SKM-1 (cell line): ENCODE measurements at regions not wholly inside any gene's neighbourhood (a gene's known extent, or its start where the extent isn't known, plus 50 kb on each side); places are given as distances from the start of the nearest gene placed in this dataset.

ENCODE experiments used
- DNase-seq: peaks from one replicate; lab custom pipeline; 2025; ENCODE audit not compliant: unreplicated experiment; lab: John Stamatoyannopoulos, UW

- DNase-seq: no peak
Observed at GRCh38 chr4:137333031-137333430, 199.3 kb downstream of the PCDH18 start.

DNA sequence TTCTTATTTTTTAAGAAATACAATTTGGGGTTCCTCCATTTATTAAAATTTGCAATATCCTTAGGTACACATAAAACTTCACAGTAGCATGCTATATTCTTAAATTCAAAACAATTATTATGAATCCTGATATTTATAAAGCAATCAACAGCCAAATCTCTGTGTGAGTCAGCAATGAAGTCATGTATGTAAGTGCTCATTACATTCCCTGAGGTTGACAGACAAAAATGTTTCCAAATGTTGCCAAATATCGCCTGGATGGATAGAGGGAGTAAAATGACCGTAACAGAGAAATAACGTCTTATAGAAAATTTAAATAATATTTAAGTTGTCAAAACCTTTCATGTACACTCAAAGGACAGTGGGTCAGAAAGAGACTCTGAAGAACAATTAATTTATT lies 220.0 kb downstream of the PCDH18 start:
- DNase-seq: no peak

DNA sequence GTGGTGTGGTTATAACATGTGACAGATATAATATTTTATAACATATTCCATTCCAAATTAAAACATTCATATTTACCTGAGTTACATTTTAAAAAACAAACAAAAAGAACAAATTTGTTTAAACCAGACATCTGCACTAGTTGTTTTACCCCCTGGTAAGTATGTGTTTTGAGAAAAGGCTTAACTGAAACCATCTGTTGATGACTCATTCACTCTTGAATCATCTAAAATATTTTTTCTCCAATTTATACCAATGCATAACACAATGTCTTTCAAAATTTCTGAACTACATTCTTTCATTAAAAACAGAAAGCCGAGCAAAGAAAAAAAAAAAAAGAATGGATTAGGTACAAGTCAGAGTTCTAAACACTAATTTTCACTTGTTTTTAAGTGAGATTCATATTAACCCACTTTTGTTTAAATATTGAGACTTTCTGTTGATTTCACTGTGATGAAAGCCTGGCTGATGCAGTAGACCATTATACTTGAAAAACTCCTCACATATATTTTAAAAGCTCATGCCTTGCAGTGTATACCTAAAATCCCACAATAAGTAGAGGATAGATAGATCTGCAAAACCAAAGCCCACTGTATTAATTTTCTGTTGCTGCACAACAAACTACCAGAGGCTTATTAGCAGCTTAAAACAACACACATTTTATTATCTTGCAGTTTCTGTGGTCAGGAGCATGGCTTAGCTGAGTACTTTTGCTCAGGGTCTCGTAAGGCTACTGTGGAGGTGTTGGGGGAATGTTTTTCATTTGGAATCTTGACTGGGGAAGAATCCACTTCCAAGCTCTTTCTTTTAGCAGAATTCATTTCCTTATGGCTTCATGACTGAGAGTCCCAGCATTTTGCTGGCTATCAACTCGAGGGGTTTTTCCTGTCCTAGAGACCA lies 221.5 kb downstream of the PCDH18 start:
- no peak for DNase-seq

DNA sequence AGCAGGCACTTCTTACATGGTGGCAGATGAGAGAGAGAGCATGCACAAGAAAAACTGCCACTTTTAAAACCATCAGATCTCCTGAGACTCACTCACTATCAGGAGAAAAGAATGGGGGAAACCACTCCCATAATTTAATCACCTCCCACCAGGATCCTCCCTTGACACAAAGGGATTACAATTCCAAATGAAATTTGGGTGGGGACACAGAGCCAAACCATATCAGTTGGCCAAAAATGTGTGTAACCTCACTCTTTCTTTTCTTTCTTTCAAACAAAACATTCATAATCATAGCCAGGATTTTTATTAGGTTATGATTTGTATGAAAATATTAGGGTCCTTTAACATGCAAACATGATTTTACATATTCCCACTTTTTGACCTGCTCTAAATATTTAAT lies 222.1 kb downstream of the PCDH18 start:
- DNase-seq: no peak

DNA sequence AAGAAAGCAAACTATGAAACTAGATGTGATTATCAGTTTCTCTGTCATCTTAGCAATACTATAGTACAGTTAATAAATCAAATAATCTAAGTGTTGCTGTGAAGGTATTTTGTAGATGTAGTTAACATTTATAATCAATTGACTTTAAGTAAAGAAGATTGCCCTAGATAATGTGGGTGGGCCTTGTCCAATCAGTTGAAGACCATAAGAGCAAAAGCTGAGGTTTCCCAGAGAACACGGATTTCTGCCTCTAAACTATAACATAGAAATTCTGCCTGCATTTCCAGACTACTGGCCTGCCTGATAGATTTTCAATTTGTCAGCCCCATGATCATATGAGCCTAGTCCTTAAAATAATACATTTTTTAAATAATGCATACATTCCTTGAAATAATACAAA lies 222.9 kb downstream of the PCDH18 start:
- DNase-seq: no peak

- DNase-seq: no peak
Observed at GRCh38 chr4:137307806-137308205, 224.5 kb downstream of the PCDH18 start.

- no peak for DNase-seq
Observed at GRCh38 chr4:137300776-137301175, 231.5 kb downstream of the PCDH18 start.

DNA sequence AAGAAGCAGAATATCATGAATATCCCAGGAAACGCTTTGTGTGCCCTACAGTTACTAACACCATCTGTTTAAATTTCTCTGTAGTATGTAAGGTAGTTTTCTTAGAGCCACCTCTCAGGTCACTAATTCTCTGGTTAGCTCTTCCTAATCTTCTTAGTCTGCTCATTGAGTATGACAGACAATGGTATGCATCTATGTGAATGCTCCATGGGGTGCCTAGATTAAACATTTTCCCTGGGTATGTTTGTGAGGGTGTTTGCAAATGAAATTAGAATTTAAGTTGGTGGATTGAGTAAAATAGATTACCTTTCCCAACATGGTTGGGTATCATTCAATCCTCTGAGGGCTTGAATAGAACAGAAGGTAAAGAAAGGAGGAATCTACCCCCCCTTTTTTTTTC lies 233.0 kb downstream of the PCDH18 start:
- DNase-seq: no peak

DNA sequence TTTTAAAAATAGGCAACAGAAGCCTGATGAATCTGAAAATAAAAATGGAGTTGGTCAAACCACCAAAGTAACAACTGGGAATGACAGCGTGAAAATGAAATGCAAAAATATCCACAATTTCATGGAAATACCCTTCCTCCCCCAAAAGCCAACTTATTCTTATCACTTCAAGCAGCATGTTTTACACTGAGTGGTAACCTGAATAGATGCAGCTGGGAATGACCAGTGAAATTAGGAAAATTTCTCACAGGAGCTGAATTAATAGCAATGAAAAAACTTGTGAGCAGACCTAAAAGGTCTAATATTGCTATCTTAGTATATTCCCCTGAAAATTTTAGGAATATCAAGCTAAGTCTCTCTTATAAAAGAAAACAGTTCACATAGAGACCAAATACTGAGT lies 239.0 kb downstream of the PCDH18 start:
- DNase-seq: no peak

DNA sequence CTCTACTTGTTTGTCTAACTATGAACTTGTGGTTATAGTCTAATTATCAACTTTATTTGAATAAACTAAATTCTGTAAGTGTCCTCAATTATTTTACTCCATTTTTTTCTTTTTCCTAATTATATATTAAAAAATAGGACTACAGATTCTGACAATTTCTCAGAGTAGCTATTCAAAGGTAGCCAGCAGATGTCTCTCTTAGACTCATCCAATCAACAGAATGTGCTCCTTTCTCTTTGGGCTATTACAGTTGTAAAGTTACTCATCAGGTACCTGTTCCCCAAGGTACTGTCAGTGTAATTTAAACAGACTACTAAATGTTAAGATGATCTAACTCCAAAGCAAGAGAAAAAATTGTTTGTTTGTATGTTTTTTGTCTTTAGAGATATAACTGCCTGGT lies 248.6 kb downstream of the PCDH18 start:
- no peak for DNase-seq

GRCh38 chr4:137278431-137278830 lies 253.9 kb downstream of the PCDH18 start:
- DNase-seq: no peak

GRCh38 chr4:137274404-137274803 lies 257.9 kb downstream of the PCDH18 start:
- DNase-seq: no peak

GRCh38 chr4:137267024-137267423 lies 265.3 kb downstream of the PCDH18 start:
- DNase-seq: no peak

DNA sequence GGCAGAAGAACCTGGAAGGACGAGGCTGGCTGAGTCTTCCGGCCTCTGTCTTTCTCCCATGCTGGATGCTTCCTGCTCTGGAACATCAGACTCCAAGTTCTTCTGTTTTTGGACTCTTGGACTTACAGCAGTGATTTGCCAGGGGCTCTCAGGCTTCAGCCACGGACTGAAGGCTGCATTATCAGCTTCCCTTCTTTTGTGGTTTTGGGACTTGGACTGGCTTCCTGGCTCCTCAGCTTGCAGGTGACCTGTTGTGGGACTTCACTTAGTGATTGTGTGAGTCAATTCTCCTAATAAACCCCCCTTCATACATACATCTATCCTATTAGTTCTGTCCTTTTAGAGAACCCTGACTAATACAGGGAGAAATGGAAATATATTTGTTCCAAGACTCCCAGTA lies 265.8 kb downstream of the PCDH18 start:
- DNase-seq: no peak

DNA sequence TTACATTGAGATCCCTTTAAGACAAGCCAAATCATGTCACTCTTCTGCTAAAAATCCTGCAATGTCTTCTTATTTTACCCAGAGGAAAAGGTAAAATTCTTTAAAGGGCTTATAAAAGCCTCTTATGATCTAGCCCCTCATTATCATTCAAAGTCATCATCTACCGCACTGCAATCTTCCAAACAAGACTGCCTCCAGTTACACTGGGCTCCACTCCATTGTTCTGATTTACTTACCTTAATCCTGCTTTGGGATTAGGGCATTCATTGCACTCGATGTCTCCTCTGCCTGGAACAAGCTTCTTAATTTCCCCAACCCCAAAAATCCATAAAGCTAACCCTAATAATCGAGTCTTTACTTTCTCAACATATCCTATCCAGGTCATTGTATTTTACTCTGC lies 269.1 kb downstream of the PCDH18 start:
- DNase-seq: no peak

- no peak for DNase-seq
Observed at GRCh38 chr4:137253949-137254348, 278.3 kb downstream of the PCDH18 start.

DNA sequence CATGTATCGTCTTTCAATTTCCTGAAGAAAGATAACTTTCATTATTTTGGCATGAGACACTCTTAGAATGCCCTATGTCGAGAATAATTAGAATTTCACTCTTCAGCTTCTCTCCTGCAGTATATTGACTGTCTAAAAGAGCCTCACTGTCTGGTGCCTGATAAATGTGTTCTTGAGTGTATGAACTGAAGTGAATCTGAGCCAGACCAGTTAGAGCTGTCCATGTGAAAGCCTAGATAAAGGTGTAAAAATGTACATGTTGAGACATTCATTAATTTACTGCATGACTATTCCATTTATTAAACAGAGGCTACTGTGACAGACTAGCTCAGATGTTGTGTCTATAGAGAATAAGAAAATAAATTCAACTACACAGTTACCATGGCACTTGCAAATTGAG lies 283.2 kb downstream of the PCDH18 start:
- DNase-seq: no peak

DNA sequence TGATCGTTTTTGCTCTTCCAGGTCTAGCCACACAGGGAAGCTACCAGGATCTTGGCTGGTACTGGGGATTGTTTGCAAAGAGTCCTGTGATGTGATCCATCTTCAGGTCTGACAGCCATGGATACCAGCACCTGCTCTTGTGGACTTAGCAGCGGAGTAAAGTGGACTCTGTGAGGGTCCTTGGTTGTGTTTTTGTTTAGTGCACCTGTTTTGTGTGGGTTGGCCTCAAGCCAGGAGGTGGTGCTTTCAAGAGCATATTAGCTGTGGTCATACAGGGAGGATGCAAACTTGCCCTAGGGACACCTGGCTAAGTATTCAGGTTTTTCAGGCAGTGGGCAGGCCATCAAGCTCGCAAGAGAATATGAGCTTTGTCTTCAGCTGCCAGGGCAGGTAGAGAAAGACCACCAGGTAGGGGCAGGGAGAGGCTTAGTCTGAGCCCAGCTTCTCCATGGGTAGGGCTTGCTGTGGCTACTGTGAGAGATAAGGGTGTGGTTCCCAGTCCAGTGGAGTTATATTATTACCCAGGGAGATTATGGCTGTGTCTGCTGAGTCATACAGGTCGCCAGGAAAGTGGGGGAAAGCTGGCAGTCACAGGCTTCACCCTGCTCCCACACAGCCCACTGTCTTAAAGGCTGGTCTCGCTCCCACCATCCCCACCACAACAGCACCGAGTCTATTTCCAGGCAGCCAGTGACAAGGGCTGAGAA lies 293.7 kb downstream of the PCDH18 start:
- no peak for DNase-seq

DNA sequence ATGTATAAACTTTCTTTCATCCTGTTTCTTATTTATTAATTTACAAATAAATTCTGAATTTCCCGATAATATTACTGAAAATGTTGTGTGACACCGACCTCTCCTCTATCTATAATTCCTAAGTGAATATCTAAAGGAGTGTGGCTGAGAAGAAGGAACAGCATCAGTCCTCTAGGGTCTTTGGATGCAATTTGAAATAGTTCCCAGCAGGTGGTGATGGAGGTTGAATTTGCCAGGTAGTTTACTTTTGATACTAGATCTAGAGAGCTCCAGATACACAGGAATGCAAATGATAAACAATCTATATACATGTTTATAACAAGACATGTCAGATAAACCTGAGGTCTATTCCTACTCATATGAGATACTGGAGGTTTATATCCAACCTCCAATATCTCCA lies 305.4 kb downstream of the PCDH18 start:
- DNase-seq: no peak

DNA sequence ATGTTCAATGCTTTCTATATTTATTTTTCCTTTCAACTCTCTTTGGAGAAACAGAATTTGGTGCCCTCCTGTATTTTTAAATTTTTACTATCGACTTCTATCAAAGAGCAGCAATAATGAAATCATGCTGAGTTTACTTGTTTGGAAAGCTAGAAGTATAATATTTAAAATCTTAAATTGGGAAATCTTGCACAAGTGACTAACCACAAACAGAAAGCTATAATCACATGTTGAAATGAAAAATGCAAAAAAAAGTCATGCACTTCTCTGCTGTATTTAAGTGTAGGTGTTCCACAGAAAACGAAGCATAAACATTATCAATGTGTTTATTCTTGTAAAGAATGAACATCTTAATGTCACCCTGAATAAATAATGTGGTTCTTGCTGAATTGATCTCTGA lies 306.1 kb downstream of the PCDH18 start:
- DNase-seq: no peak

- no peak for DNase-seq
Observed at GRCh38 chr4:137213372-137214173, 318.7 kb downstream of the PCDH18 start.

- no peak for DNase-seq
Observed at GRCh38 chr4:137212601-137213000, 319.7 kb downstream of the PCDH18 start.
